ENCODE measurements at regions not wholly inside any gene's neighbourhood (a gene's known extent, or its start where the extent isn't known, plus 50 kb on each side); places are given as distances from the start of the nearest gene placed in this dataset.

DNA sequence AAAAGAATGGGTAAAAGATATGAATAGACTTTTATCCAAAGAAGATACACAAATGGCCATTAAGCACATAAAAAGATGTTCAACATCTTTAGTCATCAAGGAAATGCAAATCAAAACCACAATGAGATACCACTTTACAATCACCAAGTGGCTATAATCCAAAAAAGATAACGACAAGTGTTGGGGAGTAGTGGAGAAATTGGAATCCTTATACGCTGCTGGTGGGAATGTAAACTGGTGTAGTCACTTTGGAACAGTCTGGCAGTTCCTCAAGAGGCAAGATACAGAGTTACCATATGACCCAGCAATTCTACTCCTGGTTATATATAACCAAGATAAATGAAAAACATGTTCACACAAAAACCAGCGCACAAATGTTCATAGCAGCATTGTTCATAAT is 234.9 kb downstream of the SPATA31D1 start (continued):
- TF ChIP-seq, protein P1, sequence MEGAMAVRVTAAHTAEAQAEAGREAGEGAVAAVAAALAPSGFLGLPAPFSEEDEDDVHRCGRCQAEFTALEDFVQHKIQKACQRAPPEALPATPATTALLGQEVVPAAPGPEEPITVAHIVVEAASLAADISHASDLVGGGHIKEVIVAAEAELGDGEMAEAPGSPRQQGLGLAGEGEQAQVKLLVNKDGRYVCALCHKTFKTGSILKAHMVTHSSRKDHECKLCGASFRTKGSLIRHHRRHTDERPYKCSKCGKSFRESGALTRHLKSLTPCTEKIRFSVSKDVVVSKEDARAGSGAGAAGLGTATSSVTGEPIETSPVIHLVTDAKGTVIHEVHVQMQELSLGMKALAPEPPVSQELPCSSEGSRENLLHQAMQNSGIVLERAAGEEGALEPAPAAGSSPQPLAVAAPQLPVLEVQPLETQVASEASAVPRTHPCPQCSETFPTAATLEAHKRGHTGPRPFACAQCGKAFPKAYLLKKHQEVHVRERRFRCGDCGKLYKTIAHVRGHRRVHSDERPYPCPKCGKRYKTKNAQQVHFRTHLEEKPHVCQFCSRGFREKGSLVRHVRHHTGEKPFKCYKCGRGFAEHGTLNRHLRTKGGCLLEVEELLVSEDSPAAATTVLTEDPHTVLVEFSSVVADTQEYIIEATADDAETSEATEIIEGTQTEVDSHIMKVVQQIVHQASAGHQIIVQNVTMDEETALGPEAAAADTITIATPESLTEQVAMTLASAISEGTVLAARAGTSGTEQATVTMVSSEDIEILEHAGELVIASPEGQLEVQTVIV (CRISPR knock-in tag; IDR thresholded peaks at IDR 0.05; ENCODE audit: borderline replicate concordance): no peak
- TF ChIP-seq, protein P2, sequence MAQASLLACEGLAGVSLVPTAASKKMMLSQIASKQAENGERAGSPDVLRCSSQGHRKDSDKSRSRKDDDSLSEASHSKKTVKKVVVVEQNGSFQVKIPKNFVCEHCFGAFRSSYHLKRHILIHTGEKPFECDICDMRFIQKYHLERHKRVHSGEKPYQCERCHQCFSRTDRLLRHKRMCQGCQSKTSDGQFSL (CRISPR knock-in tag; IDR thresholded peaks at IDR 0.05): no peak
- TF ChIP-seq, protein P2 (tag; IDR thresholded peaks at IDR 0.05): no peak

DNA sequence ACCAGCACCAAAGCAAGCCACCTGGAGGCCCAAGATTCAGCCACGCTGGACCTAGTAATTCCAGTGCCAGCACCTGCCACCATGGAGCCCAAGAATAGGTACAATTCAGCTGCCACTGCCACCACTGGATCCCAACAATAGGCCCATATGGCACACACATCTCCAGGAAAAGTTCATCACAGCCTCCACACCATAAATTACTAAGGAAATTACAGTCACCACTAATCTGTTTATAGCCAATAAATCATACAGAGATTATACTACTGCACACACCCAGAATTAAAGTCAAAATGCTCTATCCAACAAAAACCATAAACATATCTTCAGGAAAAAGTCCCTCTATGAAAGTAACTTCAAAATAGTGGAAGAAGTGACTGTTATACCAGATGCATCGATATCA is 242.8 kb downstream of the SPATA31D1 start:
- Histone ChIP-seq H3K27me3 (ENCODE audit: control insufficient read depth in 2 of 2, insufficient read depth in 2 of 2, low read length in 2 of 2) (no peaks in the 10 kb centered on the region), H3K79me2 (ENCODE audit: control insufficient read depth, insufficient read depth, low read length) (no peaks in the 10 kb centered on the region), H3K9ac (ENCODE audit: insufficient read depth in 1 of 2, low read depth in 2 of 2, low read length in 2 of 2) (no peak overlapping the region), H3K4me2 (ENCODE audit: insufficient read depth, low read length) (no peak overlapping the region), H3K27ac (ENCODE audit: extremely low read depth, low read depth, low read length) (no peak overlapping the region), H3K4me3 (no peak overlapping the region), H3K9me1 (ENCODE audit: control insufficient read depth, insufficient read depth, low read length) (no peaks in the 10 kb centered on the region), H3K4me1 (replicated peaks in 1 of 2; ENCODE audit: control insufficient read depth in 2 of 2, insufficient read depth in 2 of 2, low read length in 2 of 2) (no peaks in the 10 kb centered on the region), H3K9me3 (replicated peaks; ENCODE audit: control insufficient read depth, insufficient read depth, low read depth, low read length) (no peaks in the 10 kb centered on the region), H4K20me1 (replicated peaks; ENCODE audit: control insufficient read depth, insufficient read depth, low read length) (no peaks in the 10 kb centered on the region), H2AFZ (ENCODE audit: low read depth, low read length) (no peak overlapping the region), H3K36me3 (ENCODE audit: control insufficient read depth, insufficient read depth, low read length) (no peaks in the 10 kb centered on the region)
- POLR2A ChIA-PET: no interaction called here
- WGBS (ENCODE audit: insufficient coverage, low coverage, missing lambda C conversion rate): 0% methylated on average over 2 of the region's 2 CpGs
- intact Hi-C loops (cut with micrococcal nuclease): no loop called here
- CTCF ChIA-PET (ENCODE audit: low intra/inter-chr PET ratio): no interaction called here
- DNase-seq (ENCODE audit: extremely low read depth in 1 of 4, low spot score in 3 of 4) (no peak), ATAC-seq (no peak), FAIRE-seq (no peak)
- in situ Hi-C loops (cut with MboI): no loop called here
- no TSS peak for BruUV-seq (replicated peaks)
- TF ChIP-seq ESRRB (CRISPR knock-in tag; IDR thresholded peaks at IDR 0.05; ENCODE audit: borderline replicate concordance): no peak
- TF ChIP-seq, protein P3, sequence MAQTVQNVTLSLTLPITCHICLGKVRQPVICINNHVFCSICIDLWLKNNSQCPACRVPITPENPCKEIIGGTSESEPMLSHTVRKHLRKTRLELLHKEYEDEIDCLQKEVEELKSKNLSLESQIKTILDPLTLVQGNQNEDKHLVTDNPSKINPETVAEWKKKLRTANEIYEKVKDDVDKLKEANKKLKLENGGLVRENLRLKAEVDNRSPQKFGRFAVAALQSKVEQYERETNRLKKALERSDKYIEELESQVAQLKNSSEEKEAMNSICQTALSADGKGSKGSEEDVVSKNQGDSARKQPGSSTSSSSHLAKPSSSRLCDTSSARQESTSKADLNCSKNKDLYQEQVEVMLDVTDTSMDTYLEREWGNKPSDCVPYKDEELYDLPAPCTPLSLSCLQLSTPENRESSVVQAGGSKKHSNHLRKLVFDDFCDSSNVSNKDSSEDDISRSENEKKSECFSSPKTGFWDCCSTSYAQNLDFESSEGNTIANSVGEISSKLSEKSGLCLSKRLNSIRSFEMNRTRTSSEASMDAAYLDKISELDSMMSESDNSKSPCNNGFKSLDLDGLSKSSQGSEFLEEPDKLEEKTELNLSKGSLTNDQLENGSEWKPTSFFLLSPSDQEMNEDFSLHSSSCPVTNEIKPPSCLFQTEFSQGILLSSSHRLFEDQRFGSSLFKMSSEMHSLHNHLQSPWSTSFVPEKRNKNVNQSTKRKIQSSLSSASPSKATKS (CRISPR knock-in tag; IDR thresholded peaks at IDR 0.05): no peak
- no peak for TF ChIP-seq SAP30 (IDR thresholded peaks at IDR 0.05; ENCODE audit: borderline replicate concordance, insufficient read depth, low read depth, low read length, poor library complexity, severe bottlenecking)
- TF ChIP-seq RAD21 (CRISPR knock-in tag; conservative IDR thresholded peaks at IDR 0.05 in 1 of 2, IDR thresholded peaks at IDR 0.05 in 1 of 2): no peak
- no peak for TF ChIP-seq ATF7 (IDR thresholded peaks at IDR 0.05)
- no peak for TF ChIP-seq ZNF165 (CRISPR knock-in tag; IDR thresholded peaks at IDR 0.05; ENCODE audit: borderline replicate concordance)
- no peak for TF ChIP-seq RFX1 (IDR thresholded peaks at IDR 0.05)
- TF ChIP-seq, protein P4, sequence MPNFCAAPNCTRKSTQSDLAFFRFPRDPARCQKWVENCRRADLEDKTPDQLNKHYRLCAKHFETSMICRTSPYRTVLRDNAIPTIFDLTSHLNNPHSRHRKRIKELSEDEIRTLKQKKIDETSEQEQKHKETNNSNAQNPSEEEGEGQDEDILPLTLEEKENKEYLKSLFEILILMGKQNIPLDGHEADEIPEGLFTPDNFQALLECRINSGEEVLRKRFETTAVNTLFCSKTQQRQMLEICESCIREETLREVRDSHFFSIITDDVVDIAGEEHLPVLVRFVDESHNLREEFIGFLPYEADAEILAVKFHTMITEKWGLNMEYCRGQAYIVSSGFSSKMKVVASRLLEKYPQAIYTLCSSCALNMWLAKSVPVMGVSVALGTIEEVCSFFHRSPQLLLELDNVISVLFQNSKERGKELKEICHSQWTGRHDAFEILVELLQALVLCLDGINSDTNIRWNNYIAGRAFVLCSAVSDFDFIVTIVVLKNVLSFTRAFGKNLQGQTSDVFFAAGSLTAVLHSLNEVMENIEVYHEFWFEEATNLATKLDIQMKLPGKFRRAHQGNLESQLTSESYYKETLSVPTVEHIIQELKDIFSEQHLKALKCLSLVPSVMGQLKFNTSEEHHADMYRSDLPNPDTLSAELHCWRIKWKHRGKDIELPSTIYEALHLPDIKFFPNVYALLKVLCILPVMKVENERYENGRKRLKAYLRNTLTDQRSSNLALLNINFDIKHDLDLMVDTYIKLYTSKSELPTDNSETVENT (CRISPR knock-in tag; IDR thresholded peaks at IDR 0.05): no peak
- no peak for TF ChIP-seq MTA3 (IDR thresholded peaks at IDR 0.05; ENCODE audit: borderline replicate concordance)
- no peak for TF ChIP-seq TBP (optimal IDR thresholded peaks at IDR 0.05; ENCODE audit: low read depth, low read length)

Data from K562 (cell line).